Left lobe of liver (tissue), 2 donors: ENCODE measurements at regions not wholly inside any gene's neighbourhood (a gene's known extent, or its start where the extent isn't known, plus 50 kb on each side); places are given as distances from the start of the nearest gene placed in this dataset.
"Not testable (repeated sequence)": the region's sequence is repeated elsewhere in the genome, so short reads cannot be mapped to it uniquely, and the experiment has no call there.

Experiments used
- ATAC-seq: fragments of 200-7000 bp; cut with Tn5 transposase; one replicate; pipeline ENCODE4 v1.9.1; 2020; ENCODE audit warnings: mild to moderate bottlenecking, moderate library complexity
- DNase-seq: peaks from one replicate; pipeline ENCODE4 v3.0.0-alpha.2; 2020; ENCODE audit warnings: low spot score
- donor health status: DM: no; HTN: no; CAD: no; lungs with moderate emphysema.
- donor health status: DM: no; HTN: yes; CAD: no.

DNA sequence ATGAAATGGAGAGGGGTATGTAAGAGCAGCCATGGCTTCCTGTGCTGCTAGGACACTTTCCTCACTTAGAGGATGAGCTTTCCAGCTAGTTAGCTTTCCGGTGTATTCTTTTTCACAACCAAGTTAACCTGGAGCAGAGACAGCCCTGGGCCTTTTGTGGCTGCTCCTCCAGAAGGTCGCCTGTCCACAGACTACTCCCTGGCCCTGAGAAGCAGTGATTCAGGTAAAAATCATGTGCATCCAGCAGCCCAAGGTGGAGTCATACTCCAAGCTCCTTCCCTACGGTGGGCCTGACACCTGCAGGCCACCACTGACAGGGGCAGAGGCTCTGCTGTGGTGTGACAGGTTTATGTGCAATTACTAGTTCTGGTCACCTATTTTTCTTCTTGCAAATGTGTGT, 187.2 kb downstream of the ANKRD30B start:
- no peak for DNase-seq
- no peak for ATAC-seq

DNA sequence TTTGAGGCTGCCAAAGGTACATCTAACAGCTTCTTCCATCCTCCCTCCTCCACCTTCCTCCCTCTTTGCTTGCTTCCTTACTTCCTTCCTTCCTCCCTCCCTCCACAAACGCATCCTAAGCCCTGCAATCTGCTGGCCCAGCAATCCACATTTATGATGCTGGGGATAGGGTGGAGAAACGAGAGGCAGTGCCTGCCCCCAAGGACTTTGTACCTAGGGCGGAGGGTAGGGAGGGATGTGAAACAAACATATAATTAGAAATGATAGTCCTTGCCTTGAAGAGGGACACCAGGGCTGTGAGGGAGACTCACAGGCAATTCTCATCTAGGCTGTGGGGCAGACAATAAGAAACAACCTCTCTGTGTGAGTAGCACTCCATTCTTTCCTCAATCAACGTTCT, 188.3 kb downstream of the ANKRD30B start:
- no peak for ATAC-seq
- no peak for DNase-seq

DNA sequence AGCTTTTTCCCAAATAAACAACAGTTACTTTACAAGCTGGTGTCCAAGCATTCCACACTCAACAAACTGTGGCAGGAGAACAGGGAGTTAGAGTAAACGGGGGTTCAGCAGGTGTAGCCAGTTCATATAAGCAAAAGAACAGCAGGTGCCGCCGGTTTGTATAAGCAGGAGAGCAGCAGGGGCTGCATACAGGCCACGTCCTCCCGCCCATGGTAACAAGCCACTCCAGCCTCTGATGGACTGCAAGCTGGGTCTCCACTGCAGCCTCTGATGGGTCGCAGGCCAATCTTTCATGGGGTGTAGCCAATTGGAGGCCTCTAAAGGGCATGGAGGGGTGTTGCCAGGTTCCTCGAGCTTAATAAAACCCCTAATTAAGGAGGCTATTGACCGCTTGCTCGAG, 189.3 kb downstream of the ANKRD30B start:
- no peak for ATAC-seq
- DNase-seq: no peak

DNA sequence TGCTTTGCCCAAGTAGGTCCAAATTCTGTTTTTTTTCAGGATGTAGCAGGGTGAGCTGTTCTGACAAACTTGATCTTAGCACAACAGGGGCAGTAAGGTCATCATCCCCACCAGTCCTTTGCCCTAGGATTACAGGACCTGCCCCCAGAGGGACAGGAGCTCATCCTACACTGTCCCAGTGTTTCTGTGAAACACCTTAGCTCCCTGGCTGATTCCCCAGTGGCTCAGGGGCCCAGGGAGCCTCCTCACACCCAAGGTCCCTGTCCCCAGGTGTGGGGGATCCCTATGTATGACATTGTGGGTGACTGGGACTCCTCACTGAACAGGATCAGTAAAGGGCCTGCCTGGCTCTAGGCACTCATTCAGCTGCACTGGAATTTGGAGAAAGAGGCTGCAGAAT, 191.2 kb downstream of the ANKRD30B start:
- ATAC-seq: no peak

DNA sequence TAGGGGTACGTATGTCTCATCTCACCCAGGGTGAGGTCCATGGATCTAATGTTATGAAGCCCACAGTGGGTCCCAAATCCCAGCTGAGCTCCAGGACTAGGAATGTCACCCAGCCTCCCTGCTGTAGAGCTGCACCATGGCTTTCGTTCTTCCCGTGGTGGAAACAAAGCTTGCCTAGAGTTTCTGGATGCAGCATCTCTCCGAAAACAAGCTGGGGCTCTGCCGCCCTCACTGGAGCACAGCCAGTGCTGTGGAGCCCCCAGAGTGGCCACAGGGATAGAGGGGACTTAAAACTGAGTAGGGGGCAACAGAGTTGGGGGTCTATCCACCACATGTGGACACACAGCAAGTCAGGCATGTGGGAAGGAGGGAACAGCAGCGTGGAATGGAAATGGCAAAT, 192.1 kb downstream of the ANKRD30B start:
- not testable (repeated sequence) for DNase-seq, ATAC-seq

More for the DNA sequence above, 191.2 kb downstream of the ANKRD30B start:
- no peak for DNase-seq

DNA sequence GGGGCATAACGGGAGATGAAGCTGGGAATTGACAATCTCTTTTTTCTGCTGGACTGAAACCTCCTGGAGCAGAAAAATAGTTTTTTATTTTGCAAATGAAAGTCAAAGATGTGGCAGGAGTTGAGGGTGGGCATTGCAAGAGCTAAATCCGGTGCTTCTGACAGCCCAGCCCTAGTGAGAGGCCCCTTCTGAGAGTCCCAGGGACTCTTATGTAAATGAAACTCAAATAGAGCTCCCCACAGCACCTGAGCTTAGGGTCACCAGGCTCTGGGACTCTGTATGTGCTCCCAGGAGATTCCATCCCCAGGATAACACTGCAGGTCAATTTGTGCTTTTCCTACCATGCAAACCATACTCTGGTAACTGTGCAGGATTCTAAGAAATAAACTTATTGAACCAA, 192.8 kb downstream of the ANKRD30B start:
- ATAC-seq: no peak
- DNase-seq: no peak

DNA sequence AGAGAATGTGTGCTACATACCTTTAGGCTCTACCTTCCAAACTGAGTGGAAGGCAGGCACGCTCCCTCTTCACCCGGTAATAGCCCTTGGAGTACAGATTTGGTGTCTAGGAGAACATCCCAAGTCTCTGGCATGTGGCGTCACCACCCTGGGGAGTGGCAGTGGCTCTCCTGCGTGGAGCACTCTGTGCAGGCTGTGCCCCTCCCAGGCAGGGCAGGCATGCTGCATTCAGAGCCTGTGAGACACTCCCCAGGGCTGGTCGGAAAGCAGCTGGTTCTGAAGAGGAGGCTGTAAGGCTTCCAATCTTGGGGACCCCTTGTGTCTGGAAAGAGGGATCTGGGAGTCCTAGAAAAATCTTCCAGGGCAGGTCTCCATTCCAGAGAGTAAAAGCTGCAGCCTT, 193.3 kb downstream of the ANKRD30B start:
- DNase-seq (no peak), ATAC-seq (no peak)

DNA sequence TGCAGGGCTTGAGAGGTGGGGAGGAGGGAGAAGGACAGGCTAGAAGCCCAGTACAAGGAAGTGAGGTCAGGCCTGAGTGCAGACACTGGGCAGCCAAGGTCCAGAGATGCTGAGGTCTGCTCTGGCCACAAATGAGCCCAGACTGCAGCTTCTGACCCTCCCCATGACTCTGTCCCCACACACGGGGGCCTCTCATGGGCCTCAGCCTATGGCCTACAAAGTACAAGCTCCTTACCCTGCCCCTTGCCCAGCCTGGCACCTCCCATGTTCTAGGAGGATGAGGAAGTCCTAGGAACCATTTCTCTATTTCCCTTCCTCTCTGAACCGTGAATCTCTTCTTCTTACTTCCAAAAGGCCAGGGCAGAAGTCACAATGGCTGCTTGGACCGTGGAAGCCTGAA, 193.8 kb downstream of the ANKRD30B start:
- DNase-seq (no peak), ATAC-seq (peak; percentile 64)

DNA sequence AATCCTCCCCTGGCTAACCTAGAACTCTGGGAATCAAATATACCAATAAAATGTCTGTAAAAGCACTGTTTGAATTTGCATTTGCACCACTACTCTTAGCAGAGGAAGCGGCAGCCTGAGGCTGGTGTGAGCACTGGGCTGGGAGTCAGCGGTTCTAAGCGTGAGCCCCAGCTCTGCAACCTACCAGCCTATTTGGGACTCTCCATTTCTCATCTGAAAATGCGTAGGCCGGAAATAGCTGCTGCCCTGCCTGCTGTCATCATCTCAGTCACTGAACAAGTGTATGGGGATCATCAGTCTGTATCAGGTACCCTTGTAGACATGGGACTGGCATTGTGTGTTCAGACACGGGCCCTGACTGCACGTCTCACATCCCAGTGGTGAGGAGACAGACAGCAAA, 194.3 kb downstream of the ANKRD30B start:
- ATAC-seq (no peak), DNase-seq (no peak)

DNA sequence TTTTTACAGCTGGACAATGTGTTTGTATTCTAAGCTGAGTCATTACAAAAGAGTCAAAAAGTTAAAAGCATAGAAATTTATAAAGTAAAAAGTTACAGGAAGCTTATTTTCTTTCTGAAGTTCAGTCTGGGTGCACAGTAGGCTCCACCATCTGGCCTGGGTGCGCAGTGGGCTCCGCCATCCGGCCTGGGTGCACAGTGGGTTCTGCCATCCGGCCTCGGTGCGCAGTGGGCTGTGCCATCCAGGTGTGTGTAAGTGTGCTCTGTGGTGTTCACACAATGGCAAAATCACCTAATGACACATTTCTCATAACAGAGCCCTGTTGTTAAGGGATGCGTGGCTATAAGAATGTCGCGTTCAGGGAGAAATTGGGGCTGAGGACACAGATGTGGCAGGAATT, 195.5 kb downstream of the ANKRD30B start:
- DNase-seq: no peak
- ATAC-seq: no peak

DNA sequence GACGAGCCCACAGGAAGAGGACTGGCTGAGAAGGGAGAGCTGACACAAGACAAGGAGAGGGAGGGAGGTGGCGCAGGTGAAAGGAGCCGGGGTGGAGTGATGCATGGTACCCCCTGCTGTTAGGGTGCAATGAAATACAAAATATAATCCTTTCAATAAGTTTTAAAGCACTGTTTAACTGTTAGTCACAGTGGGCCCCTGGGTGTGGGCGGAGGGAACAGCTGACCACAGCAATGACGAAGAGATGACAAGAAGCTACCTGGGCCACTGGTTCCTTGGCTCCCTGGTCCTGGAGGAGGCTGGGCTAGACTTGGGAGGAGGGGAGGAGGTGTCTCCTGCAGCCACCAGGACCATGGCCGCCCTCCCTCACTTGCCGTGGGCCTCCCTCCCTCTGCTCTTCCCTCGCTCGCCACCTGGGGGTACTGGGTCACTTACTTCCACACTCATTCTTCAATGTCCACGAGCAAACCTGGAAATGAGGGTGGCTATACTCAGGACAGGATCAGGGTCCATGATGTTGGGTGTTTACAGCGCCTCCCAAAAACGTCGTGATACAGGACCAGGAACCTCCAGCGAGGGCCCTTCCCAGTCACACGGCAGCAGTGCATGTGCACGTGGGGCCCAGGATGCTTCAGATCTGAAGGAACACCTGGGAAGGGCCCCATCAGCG, 196.1 kb downstream of the ANKRD30B start:
- ATAC-seq: no peak
- no peak for DNase-seq

DNA sequence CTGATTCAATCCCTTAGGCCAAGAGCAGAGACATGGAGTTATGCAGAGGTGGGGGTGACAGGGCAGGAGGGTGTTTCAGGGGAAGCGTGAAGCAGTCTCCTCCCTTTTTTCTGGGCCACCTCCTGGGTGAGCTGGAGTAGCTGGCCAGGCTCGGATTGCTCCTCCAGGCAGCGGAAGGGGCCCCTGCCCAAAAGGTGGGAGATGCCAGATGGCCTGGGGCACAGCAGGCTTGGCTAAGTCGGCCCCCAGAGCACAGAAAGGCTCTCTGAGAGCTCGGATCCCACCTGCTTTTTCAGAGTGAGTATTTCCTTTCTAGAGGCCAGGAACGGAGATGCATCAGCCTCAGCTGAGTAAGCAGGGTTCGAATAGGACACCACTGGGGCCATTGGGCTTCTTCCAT, 196.9 kb downstream of the ANKRD30B start:
- no peak for DNase-seq
- no peak for ATAC-seq

DNA sequence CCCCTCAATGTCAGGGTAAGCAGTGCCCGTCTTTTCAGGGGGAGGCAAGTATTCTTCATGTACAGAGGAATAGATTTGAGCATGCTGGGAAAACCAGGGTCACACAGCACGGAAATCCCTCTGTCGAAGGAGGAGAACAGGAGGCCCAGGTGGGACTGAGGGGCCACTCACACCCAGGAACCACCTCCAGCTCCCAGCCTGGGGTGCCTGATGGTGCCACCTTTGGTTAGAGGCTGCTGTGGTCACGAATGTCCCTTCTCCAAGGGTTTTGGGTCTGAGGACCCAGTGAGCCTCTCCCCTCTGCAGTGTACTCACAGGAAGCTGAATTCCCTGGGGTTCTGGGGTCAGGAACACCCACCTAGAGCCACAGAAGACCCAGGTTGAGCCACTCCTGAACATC, 197.3 kb downstream of the ANKRD30B start:
- ATAC-seq: no peak
- no peak for DNase-seq

DNA sequence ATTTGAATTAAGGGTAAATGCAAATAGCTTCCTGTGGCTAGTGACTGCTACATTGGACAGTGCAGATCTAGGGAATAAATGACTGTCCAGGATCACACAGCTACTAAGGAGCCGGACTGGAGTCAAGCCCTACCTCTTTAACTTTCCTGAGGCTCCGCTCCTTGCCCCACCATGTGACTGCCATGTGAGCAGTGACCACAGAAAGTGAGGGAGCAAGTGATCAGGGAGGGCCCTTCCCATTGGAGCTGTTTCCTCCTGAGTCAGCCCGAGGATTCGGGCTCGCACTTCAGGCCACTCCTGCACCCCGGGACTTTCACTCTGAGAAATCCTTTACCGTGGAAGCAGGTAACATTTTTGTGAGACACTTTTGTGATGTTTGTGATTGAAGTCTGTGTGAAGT, 198.0 kb downstream of the ANKRD30B start:
- DNase-seq (no peak), ATAC-seq (no peak)

DNA sequence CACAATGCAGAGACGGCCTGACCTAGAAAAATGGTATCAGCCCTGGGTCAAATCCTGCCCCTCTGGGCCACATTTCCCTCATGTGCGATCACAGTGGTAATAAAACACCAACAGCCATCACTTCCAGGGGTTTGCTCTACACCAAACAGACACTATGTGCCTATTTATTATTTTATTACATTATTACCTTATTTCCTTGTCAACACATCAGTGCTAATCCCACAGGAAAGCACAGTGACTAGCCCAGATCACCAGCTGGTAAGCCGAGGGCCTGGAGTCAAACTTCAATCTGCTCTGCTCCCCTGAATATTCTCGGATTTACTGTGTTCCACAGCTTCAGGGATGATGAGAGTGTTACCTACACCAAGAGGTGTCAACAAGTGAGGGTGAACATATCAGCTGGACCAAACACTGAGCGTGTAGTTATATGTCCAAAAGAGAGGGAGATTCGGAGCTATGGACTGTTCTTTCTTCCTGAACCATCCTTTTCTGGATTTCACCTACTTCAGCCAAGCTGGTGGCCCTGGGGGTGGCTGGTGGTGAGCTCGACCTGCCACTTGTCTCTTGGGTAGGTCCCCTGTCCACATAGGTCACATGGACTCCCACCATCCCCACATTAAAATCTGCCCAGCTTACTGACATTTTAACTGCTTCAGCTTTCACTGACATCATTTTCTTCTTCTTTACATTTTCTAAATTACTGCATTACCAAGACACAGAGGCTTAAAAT, 198.9 kb downstream of the ANKRD30B start:
- ATAC-seq, DNase-seq: not testable (repeated sequence)

DNA sequence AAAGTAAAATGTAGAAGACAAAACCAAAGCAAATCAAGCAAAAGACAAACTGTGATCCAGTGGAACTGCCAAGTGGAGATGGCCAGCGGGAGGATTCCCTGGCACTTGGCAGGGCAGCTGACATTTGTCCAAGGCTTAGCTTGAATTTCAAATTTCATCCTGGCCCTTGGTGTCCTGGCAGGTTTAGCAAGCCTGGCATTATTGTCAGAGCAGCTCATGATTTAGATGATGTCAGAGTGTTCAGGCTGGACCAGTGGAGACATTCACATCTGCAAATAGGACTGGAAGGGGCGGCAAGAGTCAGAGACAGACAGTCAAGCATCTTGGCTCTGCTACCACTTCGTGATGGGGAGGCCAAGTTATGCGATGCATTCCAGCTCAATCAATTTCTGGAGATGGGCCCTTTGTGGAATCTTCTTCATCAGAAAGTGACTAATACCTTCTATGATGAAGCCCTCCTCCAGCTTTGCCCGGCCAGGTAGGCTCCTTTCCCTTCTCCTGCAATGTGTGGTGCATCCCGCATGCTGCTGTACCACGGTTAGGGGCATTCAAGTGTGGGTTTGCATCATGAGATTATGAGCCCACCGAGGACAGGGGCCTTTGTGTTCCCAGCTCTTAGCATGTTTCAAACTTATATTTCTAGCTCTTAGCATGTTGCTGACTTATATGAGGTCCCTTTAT, 199.7 kb downstream of the ANKRD30B start:
- DNase-seq (no peak), ATAC-seq (no peak)

DNA sequence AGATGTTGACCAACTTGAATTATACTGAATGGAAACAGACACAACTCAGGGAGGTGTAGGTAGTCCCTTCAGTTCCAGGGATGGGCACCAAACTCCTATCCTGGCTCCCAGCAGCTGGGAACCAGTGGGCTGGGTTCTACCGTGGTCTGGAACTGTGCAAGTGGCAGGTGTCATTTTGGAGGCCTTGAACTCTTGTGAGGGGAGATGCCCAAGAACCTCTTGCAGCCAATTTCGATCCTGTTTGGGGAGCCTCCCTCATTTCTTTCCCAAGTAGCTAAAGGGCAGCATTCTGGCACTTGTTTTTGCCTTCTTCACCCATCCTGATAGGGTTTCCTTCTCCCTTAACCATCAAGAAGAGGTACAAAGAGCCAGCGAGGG, 200.2 kb downstream of the ANKRD30B start:
- DNase-seq: no peak
- no peak for ATAC-seq

DNA sequence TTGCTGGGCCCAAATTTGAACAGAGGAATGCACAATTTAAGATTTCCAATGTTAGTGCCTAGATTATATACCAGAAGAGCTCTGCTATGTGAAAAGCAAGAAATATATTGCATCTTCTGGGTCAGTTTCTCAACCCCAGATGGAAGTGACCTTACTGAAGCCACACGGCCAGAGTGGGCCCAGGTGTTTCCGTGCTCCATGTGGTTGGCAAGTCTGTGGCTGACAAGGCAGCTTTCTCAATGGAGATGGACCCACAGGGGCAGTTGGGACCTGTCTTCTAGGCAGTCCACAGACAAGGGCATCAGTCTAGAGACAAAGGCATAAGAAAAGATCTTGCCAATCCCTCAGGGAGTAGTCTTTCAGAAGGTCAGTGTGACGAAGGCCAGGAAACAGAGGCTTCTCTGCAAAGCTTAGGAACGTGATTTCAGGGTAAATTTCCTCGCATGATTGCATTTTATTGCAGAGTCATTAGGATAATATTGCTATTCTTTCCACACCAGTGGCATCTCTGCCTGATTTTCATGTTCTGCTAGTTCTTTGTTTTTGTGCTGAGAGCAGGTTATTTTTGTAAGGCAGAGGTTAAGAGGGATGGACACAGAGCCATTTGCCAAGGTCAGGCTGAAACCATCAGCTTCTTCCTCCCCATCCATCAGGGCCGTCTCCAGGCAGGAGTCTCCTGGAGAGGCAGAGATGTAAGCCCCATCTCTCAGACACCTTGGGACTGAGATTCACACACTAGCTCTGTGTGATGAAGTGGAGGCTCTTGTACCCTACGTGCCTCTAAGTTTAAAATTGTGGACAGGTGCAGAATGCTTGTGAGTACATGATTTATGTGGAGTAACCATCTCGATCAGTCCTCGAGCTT, 202.1 kb downstream of the ANKRD30B start:
- ATAC-seq: no peak
- no peak for DNase-seq

DNA sequence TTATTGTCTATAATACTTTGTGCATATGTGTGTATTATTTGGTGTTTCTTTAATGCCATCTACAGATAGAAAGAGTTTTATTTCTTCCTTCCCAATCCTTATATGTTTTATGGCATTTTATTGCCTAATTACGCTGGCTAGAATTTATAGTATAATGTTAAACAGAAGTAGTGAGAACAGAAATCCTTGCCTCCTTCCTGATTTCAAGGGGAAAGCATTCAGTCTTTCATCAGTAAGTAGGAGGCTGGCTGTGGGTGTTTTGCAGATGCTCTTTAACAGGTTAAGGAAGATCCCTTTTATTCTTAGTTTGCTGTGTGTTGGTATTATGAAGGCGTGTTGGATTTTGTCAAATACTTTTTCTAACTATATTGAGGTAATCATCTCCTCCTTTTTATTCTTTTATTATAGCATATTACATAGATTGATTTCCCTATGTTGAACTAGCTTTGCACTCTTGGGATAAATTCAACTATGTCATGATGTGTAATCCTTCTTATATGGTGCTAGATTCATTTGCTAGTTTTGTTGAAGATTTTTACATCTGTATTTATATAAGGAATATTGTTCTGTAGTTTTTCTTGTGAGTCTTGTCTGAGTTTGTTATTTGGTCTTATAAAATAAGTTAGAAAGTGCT, 204.6 kb downstream of the ANKRD30B start:
- ATAC-seq, DNase-seq: not testable (repeated sequence)

DNA sequence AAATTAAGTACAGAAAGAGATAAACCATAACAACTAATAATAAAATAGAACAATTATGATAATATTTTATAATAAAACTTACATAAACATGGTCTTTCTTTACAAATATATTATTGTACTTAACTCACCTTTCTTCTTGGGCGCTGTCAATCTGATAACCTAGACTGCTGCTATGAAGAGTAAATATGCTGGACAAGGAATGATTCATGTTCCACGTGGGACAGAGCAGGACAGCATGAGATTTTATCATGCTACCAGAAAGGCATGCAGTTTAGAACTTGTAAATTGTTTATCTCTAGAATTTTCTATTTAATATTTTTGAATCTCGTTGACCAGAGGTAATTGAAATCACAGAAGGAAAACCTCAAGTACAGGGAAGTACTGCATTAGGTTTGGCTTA, 210.7 kb downstream of the ANKRD30B start:
- ATAC-seq: no peak
- DNase-seq: no peak

DNA sequence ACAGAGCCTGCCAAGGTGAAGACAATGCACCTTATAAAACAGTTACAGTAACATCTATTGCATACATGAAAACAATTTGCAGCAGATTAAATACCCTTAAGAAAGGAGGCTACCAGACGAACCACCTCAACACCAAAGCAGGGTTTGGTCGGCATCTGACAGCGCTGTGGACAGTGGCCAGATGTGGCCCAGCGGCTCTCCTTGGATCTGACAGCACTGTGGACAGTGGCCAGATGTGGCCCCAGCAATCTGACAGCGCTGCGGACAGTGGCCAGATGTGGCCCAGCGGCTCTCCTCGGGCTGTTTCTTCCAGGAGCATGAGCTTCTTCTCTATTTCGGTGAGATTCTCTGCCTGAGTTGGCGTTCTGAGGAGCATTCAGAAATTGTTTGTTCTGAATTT, 211.6 kb downstream of the ANKRD30B start:
- ATAC-seq: no peak
- no peak for DNase-seq
